Keratinocyte (primary cell): ENCODE measurements at regions not wholly inside any gene's neighbourhood (a gene's known extent, or its start where the extent isn't known, plus 50 kb on each side); places are given as distances from the start of the nearest gene placed in this dataset.

Experiments used
- DNase-seq: peaks from one replicate; pipeline ENCODE4 v3.0.0-alpha.2; 2011; ENCODE audit warnings: low read depth, missing footprints, low spot score
- FAIRE-seq: peaks from 2 replicates; lab custom pipeline; 2011; peaks lifted over from hg19 to GRCh38; lab: Jason Lieb, UNC
- H2AFZ ChIP-seq: 2 replicates; pipeline ENCODE4 v1.6.0; 2012; ENCODE audit warnings: low read length, control low read depth, inconsistent platforms; ENCODE audit not compliant: control insufficient read depth
- H3K27ac ChIP-seq: 2 replicates; pipeline ENCODE4 v1.5.1; 2011; ENCODE audit warnings: low read length; ENCODE audit not compliant: control insufficient read depth, insufficient read depth
- H3K27me3 ChIP-seq: 3 replicates; pipeline ENCODE4 v1.6.0; 2011; ENCODE audit warnings: low read length; ENCODE audit not compliant: control insufficient read depth, insufficient read depth; ENCODE audit errors: extremely low read depth
- H3K36me3 ChIP-seq, 2 experiments: 2 replicates in 1 of 2; 3 replicates in 1 of 2; pipeline ENCODE4 v1.5.1; 2011; ENCODE audit warnings: low read length in 2 of 2, mild to moderate bottlenecking in 1 of 2; ENCODE audit not compliant: control insufficient read depth in 2 of 2, insufficient read depth in 2 of 2; ENCODE audit errors: extremely low read depth in 1 of 2
- H3K4me1 ChIP-seq: 3 replicates; pipeline ENCODE4 v1.5.1; 2011; ENCODE audit warnings: low read length; ENCODE audit not compliant: control insufficient read depth, insufficient read depth; ENCODE audit errors: extremely low read depth
- H3K4me2 ChIP-seq: 3 replicates; pipeline ENCODE4 v1.6.0; 2011; ENCODE audit warnings: low read depth, low read length; ENCODE audit not compliant: control insufficient read depth, insufficient read depth; ENCODE audit errors: extremely low read depth
- H3K4me3 ChIP-seq, 3 experiments: fragments of 200-600 bp in 1 of 3; sonication (generic) in 1 of 3; 2 replicates in 2 of 3; 3 replicates in 1 of 3; pipeline ENCODE4 v1.5.1; 2011 to 2016; ENCODE audit warnings: low read length in 3 of 3, mild to moderate bottlenecking in 3 of 3, control low read depth in 2 of 3, inconsistent platforms in 1 of 3, low read depth in 1 of 3, mixed read lengths in 1 of 3, mixed run types in 1 of 3, moderate library complexity in 1 of 3; ENCODE audit not compliant: control insufficient read depth in 2 of 3, insufficient read depth in 2 of 3; ENCODE audit errors: extremely low read depth in 1 of 3
- H3K79me2 ChIP-seq: 2 replicates; pipeline ENCODE4 v1.6.0; 2012; ENCODE audit warnings: low read length; ENCODE audit not compliant: control insufficient read depth, insufficient read depth
- H3K9ac ChIP-seq: 3 replicates; pipeline ENCODE4 v1.6.0; 2011; ENCODE audit warnings: low read length; ENCODE audit not compliant: control insufficient read depth, insufficient read depth; ENCODE audit errors: extremely low read depth
- H3K9me1 ChIP-seq: 3 replicates; pipeline ENCODE4 v1.6.0; 2011; ENCODE audit warnings: low read length; ENCODE audit not compliant: control insufficient read depth, insufficient read depth; ENCODE audit errors: extremely low read depth
- H3K9me3 ChIP-seq: 2 replicates; pipeline ENCODE4 v1.5.1; 2012; ENCODE audit warnings: low read depth, low read length; ENCODE audit not compliant: control insufficient read depth
- H4K20me1 ChIP-seq: 3 replicates; pipeline ENCODE4 v1.6.0; 2011; ENCODE audit warnings: low read length; ENCODE audit not compliant: control insufficient read depth, insufficient read depth; ENCODE audit errors: extremely low read depth
- EZH2 ChIP-seq: IDR thresholded peaks from one replicate; pipeline ENCODE4 v1.6.1; 2012; ENCODE audit warnings: inconsistent platforms, mild to moderate bottlenecking, low read length, moderate library complexity
- dilution Hi-C: fragments of 300-500 bp; cut with MboI; formaldehyde crosslinking; loops from one replicate; pipeline ENCODE4 v1.7.0; 2020; ENCODE audit warnings: low sequenced_read_pairs; ENCODE audit not compliant: extremely low pct_ligation_motif_present
- TF ChIP-seq, protein P1 (sequence below), 3 experiments: IDR thresholded peaks in 1 of 3; conservative IDR thresholded peaks in 1 of 3; optimal IDR thresholded peaks in 1 of 3; 2 replicates in 2 of 3; 3 replicates in 1 of 3; pipeline versions ENCODE3 to v1.5.1; 2011; ENCODE audit warnings: low read length in 3 of 3, mild to moderate bottlenecking in 3 of 3, moderate library complexity in 2 of 3, control low read depth in 1 of 3, inconsistent platforms in 1 of 3; ENCODE audit not compliant: insufficient read depth in 2 of 3; ENCODE audit errors: extremely low read depth in 1 of 3

DNA sequence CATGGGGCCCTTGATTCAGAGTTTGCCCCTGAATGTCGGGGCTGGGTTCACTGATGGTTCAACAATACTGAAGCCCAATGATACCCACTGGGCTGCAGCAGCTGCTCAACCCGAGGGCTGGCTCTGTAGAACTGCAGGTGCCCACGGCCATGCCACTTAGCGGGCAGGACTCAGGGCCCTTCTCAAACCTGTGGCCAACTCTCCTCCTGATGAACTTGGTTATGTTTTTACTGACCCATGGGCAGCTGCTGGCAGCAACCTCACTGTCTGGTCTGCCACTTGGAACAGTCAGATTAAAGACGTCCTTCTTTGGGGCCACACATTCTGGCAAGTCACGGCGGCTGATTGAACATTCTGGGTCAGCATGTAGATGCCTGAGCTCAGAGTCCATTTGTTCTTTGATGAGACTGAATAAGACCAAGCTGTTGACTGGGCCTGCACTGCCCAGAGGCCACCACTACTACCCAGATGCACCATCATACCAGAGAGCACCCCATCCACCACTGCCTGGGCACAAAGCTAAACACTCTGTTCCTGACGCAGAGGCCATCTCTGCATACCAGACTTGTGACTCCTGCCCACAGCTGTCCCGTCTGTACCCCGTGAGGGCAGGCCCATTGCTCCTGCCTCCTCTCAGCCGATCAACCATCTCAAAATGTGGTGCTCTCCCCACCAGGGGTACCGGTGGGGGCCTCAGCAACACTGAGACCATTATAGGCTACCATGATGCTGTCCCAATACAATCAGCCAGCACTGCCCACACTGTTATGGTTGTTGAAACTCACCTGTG lies 67.8 kb downstream of the SHANK2 start:
- H3K27ac ChIP-seq, result no peak overlapping the region
- H3K9me1 ChIP-seq, result no peaks in the 10 kb centered on the region
- no peak for TF ChIP-seq EZH2
- TF ChIP-seq, protein P1, sequence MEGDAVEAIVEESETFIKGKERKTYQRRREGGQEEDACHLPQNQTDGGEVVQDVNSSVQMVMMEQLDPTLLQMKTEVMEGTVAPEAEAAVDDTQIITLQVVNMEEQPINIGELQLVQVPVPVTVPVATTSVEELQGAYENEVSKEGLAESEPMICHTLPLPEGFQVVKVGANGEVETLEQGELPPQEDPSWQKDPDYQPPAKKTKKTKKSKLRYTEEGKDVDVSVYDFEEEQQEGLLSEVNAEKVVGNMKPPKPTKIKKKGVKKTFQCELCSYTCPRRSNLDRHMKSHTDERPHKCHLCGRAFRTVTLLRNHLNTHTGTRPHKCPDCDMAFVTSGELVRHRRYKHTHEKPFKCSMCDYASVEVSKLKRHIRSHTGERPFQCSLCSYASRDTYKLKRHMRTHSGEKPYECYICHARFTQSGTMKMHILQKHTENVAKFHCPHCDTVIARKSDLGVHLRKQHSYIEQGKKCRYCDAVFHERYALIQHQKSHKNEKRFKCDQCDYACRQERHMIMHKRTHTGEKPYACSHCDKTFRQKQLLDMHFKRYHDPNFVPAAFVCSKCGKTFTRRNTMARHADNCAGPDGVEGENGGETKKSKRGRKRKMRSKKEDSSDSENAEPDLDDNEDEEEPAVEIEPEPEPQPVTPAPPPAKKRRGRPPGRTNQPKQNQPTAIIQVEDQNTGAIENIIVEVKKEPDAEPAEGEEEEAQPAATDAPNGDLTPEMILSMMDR (optimal IDR thresholded peaks at IDR 0.05 in 1 of 3, IDR thresholded peaks at IDR 0.05 in 1 of 3, conservative IDR thresholded peaks at IDR 0.05 in 1 of 3; ENCODE audit: extremely low read depth in 1 of 3, insufficient read depth in 2 of 3, low read length in 3 of 3), result no peak
- no peak overlapping the region for H2AFZ ChIP-seq
- FAIRE-seq (no peak), DNase-seq (no peak)
- H3K36me3 ChIP-seq, result no peaks in the 10 kb centered on the region
- no peaks in the 10 kb centered on the region for H4K20me1 ChIP-seq
- dilution Hi-C loops, result no loop called here
- no peak overlapping the region for H3K4me2 ChIP-seq
- no peaks in the 10 kb centered on the region for H3K27me3 ChIP-seq
- H3K79me2 ChIP-seq, result no peaks in the 10 kb centered on the region
- no peaks in the 10 kb centered on the region for H3K9me3 ChIP-seq
- H3K4me1 ChIP-seq, result no peaks in the 10 kb centered on the region
- no peak overlapping the region for H3K4me3 ChIP-seq
- H3K9ac ChIP-seq, result no peak overlapping the region

DNA sequence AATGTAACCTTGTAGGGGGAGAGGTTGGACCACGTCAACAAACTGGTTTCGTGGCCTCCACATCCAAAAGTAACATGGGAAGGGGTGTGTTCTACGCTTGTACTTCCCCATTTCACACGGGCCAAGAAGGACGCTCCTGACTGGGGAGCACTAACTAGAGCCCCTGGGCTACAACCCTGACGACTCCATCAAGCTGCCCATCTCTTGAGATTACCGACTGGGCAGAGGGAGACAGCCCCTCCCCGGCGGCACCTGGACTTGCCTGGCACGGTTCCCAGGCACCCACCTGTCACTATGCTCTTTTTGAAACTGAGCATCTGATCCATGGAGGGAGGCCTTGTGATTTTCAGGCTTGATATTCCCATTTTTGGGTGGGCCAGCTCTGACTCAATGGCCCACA lies 68.5 kb downstream of the SHANK2 start:
- no peak overlapping the region for H3K9ac ChIP-seq
- no peak for FAIRE-seq
- no peaks in the 10 kb centered on the region for H3K79me2 ChIP-seq
- no peaks in the 10 kb centered on the region for H3K9me3 ChIP-seq
- no peak overlapping the region for H3K27ac ChIP-seq
- H3K9me1 ChIP-seq, result no peaks in the 10 kb centered on the region
- TF ChIP-seq EZH2, result no peak
- TF ChIP-seq, protein P1 (optimal IDR thresholded peaks at IDR 0.05 in 1 of 3, IDR thresholded peaks at IDR 0.05 in 1 of 3, conservative IDR thresholded peaks at IDR 0.05 in 1 of 3; ENCODE audit: extremely low read depth in 1 of 3, insufficient read depth in 2 of 3, low read length in 3 of 3), result no peak
- dilution Hi-C loops, result no loop called here
- H3K27me3 ChIP-seq, result no peaks in the 10 kb centered on the region
- H3K4me2 ChIP-seq, result no peak overlapping the region
- H3K36me3 ChIP-seq, result no peaks in the 10 kb centered on the region
- no peak overlapping the region for H2AFZ ChIP-seq
- no peak for DNase-seq
- H3K4me1 ChIP-seq, result no peaks in the 10 kb centered on the region
- no peaks in the 10 kb centered on the region for H4K20me1 ChIP-seq
- no peak overlapping the region for H3K4me3 ChIP-seq
